ENCODE measurements at regions not wholly inside any gene's neighbourhood (a gene's known extent, or its start where the extent isn't known, plus 50 kb on each side); places are given as distances from the start of the nearest gene placed in this dataset.

DNA sequence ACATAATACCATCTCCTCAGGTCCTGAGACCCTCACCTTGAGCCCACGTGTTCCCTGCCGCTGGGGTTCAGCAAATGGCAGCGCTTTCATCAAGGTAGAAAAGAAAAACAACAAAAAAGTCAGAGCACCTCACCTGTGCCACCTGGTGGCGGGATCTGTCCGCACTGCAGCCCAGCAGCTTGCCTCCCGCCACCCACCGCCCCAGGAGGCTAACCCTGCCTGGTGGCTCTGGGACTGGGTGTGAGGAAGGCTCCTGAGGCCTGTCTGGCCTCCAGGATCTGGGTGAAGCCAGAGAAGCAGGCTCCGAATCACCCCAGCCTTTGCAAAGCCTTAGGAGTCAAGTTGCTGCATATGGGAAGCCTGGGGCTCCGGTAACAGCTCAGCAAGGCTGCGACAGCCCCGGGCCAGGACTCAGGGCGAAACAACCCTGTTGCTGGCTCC is 270.8 kb downstream of the BMP7 start:
- TF ChIP-seq, protein P1, sequence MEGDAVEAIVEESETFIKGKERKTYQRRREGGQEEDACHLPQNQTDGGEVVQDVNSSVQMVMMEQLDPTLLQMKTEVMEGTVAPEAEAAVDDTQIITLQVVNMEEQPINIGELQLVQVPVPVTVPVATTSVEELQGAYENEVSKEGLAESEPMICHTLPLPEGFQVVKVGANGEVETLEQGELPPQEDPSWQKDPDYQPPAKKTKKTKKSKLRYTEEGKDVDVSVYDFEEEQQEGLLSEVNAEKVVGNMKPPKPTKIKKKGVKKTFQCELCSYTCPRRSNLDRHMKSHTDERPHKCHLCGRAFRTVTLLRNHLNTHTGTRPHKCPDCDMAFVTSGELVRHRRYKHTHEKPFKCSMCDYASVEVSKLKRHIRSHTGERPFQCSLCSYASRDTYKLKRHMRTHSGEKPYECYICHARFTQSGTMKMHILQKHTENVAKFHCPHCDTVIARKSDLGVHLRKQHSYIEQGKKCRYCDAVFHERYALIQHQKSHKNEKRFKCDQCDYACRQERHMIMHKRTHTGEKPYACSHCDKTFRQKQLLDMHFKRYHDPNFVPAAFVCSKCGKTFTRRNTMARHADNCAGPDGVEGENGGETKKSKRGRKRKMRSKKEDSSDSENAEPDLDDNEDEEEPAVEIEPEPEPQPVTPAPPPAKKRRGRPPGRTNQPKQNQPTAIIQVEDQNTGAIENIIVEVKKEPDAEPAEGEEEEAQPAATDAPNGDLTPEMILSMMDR (IDR thresholded peaks at IDR 0.05 in 2 of 3, conservative IDR thresholded peaks at IDR 0.05 in 1 of 3; ENCODE audit: borderline replicate concordance in 1 of 3, insufficient read depth in 1 of 3, low read depth in 2 of 3, low read length in 2 of 3): peak; percentile 52 to 85 (median 81); a peak in 5 of 6 replicates
- TF ChIP-seq EZH2phosphoT487 (IDR thresholded peaks at IDR 0.05; ENCODE audit: borderline replicate concordance) (no peak), ZFX (IDR thresholded peaks at IDR 0.05) (no peak), POLR2A (IDR thresholded peaks at IDR 0.05; ENCODE audit: borderline replicate concordance, extremely low read depth, insufficient read depth, insufficient read length) (no peak), CBX3 (IDR thresholded peaks at IDR 0.05; ENCODE audit: low read depth) (no peak), YY1 (IDR thresholded peaks at IDR 0.05; ENCODE audit: extremely low read depth, insufficient replicate concordance, low read depth, low read length) (no peak)
- TF ChIP-seq, protein P2, sequence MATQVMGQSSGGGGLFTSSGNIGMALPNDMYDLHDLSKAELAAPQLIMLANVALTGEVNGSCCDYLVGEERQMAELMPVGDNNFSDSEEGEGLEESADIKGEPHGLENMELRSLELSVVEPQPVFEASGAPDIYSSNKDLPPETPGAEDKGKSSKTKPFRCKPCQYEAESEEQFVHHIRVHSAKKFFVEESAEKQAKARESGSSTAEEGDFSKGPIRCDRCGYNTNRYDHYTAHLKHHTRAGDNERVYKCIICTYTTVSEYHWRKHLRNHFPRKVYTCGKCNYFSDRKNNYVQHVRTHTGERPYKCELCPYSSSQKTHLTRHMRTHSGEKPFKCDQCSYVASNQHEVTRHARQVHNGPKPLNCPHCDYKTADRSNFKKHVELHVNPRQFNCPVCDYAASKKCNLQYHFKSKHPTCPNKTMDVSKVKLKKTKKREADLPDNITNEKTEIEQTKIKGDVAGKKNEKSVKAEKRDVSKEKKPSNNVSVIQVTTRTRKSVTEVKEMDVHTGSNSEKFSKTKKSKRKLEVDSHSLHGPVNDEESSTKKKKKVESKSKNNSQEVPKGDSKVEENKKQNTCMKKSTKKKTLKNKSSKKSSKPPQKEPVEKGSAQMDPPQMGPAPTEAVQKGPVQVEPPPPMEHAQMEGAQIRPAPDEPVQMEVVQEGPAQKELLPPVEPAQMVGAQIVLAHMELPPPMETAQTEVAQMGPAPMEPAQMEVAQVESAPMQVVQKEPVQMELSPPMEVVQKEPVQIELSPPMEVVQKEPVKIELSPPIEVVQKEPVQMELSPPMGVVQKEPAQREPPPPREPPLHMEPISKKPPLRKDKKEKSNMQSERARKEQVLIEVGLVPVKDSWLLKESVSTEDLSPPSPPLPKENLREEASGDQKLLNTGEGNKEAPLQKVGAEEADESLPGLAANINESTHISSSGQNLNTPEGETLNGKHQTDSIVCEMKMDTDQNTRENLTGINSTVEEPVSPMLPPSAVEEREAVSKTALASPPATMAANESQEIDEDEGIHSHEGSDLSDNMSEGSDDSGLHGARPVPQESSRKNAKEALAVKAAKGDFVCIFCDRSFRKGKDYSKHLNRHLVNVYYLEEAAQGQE (IDR thresholded peaks at IDR 0.05; ENCODE audit: low read depth): no peak
